Neural cell (in vitro differentiated cells): ENCODE measurements at regions not wholly inside any gene's neighbourhood (a gene's known extent, or its start where the extent isn't known, plus 50 kb on each side); places are given as distances from the start of the nearest gene placed in this dataset.

Source experiments
- H2AFZ ChIP-seq: fragments of 200-600, 300-800 bp; sonication (generic), shearing (Covaris generic); 2 replicates; pipeline ENCODE4 v1.6.0; 2014; ENCODE audit warnings: low read depth, mild to moderate bottlenecking, antibody characterized with exemption, low read length, moderate library complexity
- H3F3A ChIP-seq: fragments of 200-600 bp; shearing (Covaris generic); 2 replicates; pipeline ENCODE4 v1.6.1; 2016; ENCODE audit warnings: mild to moderate bottlenecking, moderate library complexity, mixed read lengths, antibody characterized with exemption, low read length; ENCODE audit not compliant: insufficient read depth, poor library complexity, severe bottlenecking
- H3K27ac ChIP-seq: fragments of 200-600, 300-800 bp; sonication (generic), shearing (Covaris generic); 2 replicates; pipeline ENCODE4 v1.5.1; 2014; ENCODE audit warnings: mild to moderate bottlenecking, low read length, moderate library complexity
- H3K27me3 ChIP-seq: fragments of 300-800, 200-600 bp; sonication (generic), shearing (Covaris generic); 2 replicates; pipeline ENCODE4 v1.6.0; 2014; ENCODE audit warnings: mild to moderate bottlenecking, low read depth, low read length, moderate library complexity; ENCODE audit not compliant: insufficient read depth
- H3K36me3 ChIP-seq: fragments of 300-800, 200-600 bp; sonication (generic), shearing (Covaris generic); 2 replicates; pipeline ENCODE4 v1.5.1; 2014; ENCODE audit warnings: mild to moderate bottlenecking, antibody characterized with exemption, low read length, moderate library complexity; ENCODE audit not compliant: insufficient read depth
- H3K4me2 ChIP-seq: fragments of 300-800, 200-600 bp; sonication (generic), shearing (Covaris generic); 2 replicates; pipeline ENCODE4 v1.6.0; 2014; ENCODE audit warnings: mild to moderate bottlenecking, low read length
- H3K4me3 ChIP-seq: fragments of 300-800, 200-600 bp; sonication (generic), shearing (Covaris generic); 2 replicates; pipeline ENCODE4 v1.5.1; 2014; ENCODE audit warnings: mild to moderate bottlenecking, low read length, moderate library complexity
- H3K79me2 ChIP-seq: fragments of 200-600 bp; shearing (Covaris generic); replicated peaks from 2 replicates; pipeline ENCODE4 v1.6.0; 2014; ENCODE audit warnings: mild to moderate bottlenecking, low read length, moderate library complexity; ENCODE audit not compliant: insufficient read depth
- H3K9ac ChIP-seq: fragments of 300-800, 200-600 bp; sonication (generic), shearing (Covaris generic); 2 replicates; pipeline ENCODE4 v1.6.1; 2016; ENCODE audit warnings: mild to moderate bottlenecking, low read length, mixed read lengths
- H3K9me2 ChIP-seq: fragments of 200-600 bp; shearing (Covaris generic); 2 replicates; pipeline ENCODE4 v1.6.1; 2016; ENCODE audit warnings: mild to moderate bottlenecking, low read length, mixed read lengths; ENCODE audit not compliant: insufficient read depth
- H3K9me3 ChIP-seq: fragments of 200-600, 300-800 bp; sonication (generic), shearing (Covaris generic); 2 replicates; pipeline ENCODE4 v1.6.1; 2016; ENCODE audit warnings: mild to moderate bottlenecking, mixed run types, low read length, moderate library complexity, mixed read lengths
- H4K20me1 ChIP-seq: fragments of 200-600 bp; shearing (Covaris generic); 2 replicates; pipeline ENCODE4 v1.6.1; 2016; ENCODE audit warnings: mild to moderate bottlenecking, mixed run types; ENCODE audit not compliant: insufficient read depth
- CTCF ChIP-seq: fragments of 450-650 bp; IDR thresholded peaks from 2 replicates; pipeline ENCODE4 v1.5.1; 2014; ENCODE audit warnings: antibody characterized with exemption, mild to moderate bottlenecking, moderate library complexity; ENCODE audit not compliant: poor library complexity, severe bottlenecking
- EP300 ChIP-seq: fragments of 450-650 bp; conservative IDR thresholded peaks from 2 replicates; pipeline ENCODE4 v1.6.1; 2014; ENCODE audit warnings: antibody characterized with exemption, mild to moderate bottlenecking, moderate library complexity; ENCODE audit not compliant: poor library complexity, severe bottlenecking
- EZH2 ChIP-seq: fragments of 200-600, 300-800 bp; shearing (Covaris generic), sonication (generic); IDR thresholded peaks from 2 replicates; pipeline ENCODE4 v1.6.1; 2014; ENCODE audit warnings: antibody characterized with exemption, low read length, borderline replicate concordance, mild to moderate bottlenecking; ENCODE audit not compliant: insufficient read depth, poor library complexity, severe bottlenecking
- MXI1 ChIP-seq: fragments of 450-650 bp; conservative IDR thresholded peaks from 2 replicates; pipeline ENCODE4 v1.6.1; 2014; ENCODE audit warnings: antibody characterized with exemption, mild to moderate bottlenecking; ENCODE audit not compliant: poor library complexity, severe bottlenecking
- POLR2AphosphoS5 ChIP-seq: IDR thresholded peaks from 2 replicates; pipeline ENCODE4 v1.6.1; 2012
- RAD21 ChIP-seq: fragments of 450-650 bp; conservative IDR thresholded peaks from 2 replicates; pipeline ENCODE4 v1.6.1; 2014; ENCODE audit warnings: antibody characterized with exemption, mild to moderate bottlenecking, moderate library complexity
- REST ChIP-seq: IDR thresholded peaks from 2 replicates; pipeline ENCODE4 v1.6.1; 2012; ENCODE audit warnings: borderline replicate concordance
- SMC3 ChIP-seq: fragments of 450-650 bp; conservative IDR thresholded peaks from 2 replicates; pipeline ENCODE4 v1.6.1; 2014; ENCODE audit warnings: antibody characterized with exemption, mild to moderate bottlenecking, moderate library complexity; ENCODE audit not compliant: poor library complexity
- TAF1 ChIP-seq: IDR thresholded peaks from 2 replicates; pipeline ENCODE4 v1.6.1; 2012; ENCODE audit warnings: low read depth

DNA sequence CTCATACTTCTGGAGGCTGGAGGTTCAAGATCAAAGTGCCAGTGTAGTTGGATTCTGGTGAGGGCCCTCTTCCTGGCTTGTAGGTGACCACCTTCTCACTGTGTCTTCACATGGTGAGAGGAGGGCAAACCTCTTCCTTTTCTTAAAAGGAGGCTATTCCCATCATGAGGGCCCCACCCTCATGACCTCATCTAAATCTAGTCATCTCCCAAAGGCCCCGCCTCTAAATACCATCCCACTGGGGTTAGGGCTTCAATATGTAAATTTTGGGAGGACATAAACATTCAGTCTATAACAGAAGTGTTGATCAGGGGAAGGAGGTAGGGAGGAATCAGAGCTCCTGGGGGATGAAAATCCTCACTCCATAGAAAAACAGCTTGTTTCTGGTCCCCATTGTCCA, 60.8 kb upstream of the DIPK2B start:
- TF ChIP-seq POLR2AphosphoS5 = no peak
- TF ChIP-seq MXI1 = no peak
- no peak for TF ChIP-seq EP300
- TF ChIP-seq RAD21 = no peak
- no peak for TF ChIP-seq CTCF
- TF ChIP-seq EZH2 = no peak
- TF ChIP-seq SMC3 = no peak
- no peak for TF ChIP-seq REST
- no peak for TF ChIP-seq TAF1
- no peaks in the 10 kb centered on the region for H3F3A ChIP-seq

GRCh38 chrX:45261005-45261404, 60.3 kb upstream of the DIPK2B start:
- TF ChIP-seq EP300 (no peak), POLR2AphosphoS5 (no peak)
- Histone ChIP-seq H3K79me2 (no peaks in the 10 kb centered on the region), H3K9me2 (no peaks in the 10 kb centered on the region), H3K9ac (no peak overlapping the region), H3F3A (no peaks in the 10 kb centered on the region), H3K27me3 (no peaks in the 10 kb centered on the region), H3K36me3 (no peaks in the 10 kb centered on the region), H3K4me3 (no peak overlapping the region), H3K27ac (no peak overlapping the region), H2AFZ (no peak overlapping the region), H4K20me1 (no peaks in the 10 kb centered on the region), H3K4me2 (no peak overlapping the region), H3K9me3 (no peaks in the 10 kb centered on the region)

More for the DNA sequence above, 60.8 kb upstream of the DIPK2B start:
- no peak overlapping the region for H3K4me2 ChIP-seq
- H2AFZ ChIP-seq = no peak overlapping the region
- no peaks in the 10 kb centered on the region for H3K27me3 ChIP-seq
- H3K9ac ChIP-seq = no peak overlapping the region
- no peak overlapping the region for H3K4me3 ChIP-seq
- H4K20me1 ChIP-seq = no peaks in the 10 kb centered on the region
- H3K79me2 ChIP-seq = no peaks in the 10 kb centered on the region
- no peak overlapping the region for H3K27ac ChIP-seq
- no peaks in the 10 kb centered on the region for H3K36me3 ChIP-seq
- H3K9me2 ChIP-seq = no peaks in the 10 kb centered on the region
- no peaks in the 10 kb centered on the region for H3K9me3 ChIP-seq

- Histone ChIP-seq H3K9me3 (no peaks in the 10 kb centered on the region), H2AFZ (no peak overlapping the region), H3K79me2 (no peaks in the 10 kb centered on the region), H3K4me2 (no peak overlapping the region), H3K27ac (no peak overlapping the region), H3K9ac (no peak overlapping the region), H4K20me1 (no peaks in the 10 kb centered on the region), H3K27me3 (no peaks in the 10 kb centered on the region), H3K9me2 (no peaks in the 10 kb centered on the region), H3K4me3 (no peak overlapping the region), H3F3A (no peaks in the 10 kb centered on the region), H3K36me3 (no peaks in the 10 kb centered on the region)
- no peak for TF ChIP-seq EP300
- TF ChIP-seq TAF1 = no peak
- TF ChIP-seq MXI1 = no peak
- no peak for TF ChIP-seq RAD21
- TF ChIP-seq EZH2 = no peak
- no peak for TF ChIP-seq SMC3
- no peak for TF ChIP-seq CTCF
- no peak for TF ChIP-seq REST
- no peak for TF ChIP-seq POLR2AphosphoS5
These were observed 58.2 kb upstream of the DIPK2B start for GRCh38 chrX:45258731-45259402.
